Esophagus (tissue), 2 donors: ENCODE measurements at regions not wholly inside any gene's neighbourhood (a gene's known extent, or its start where the extent isn't known, plus 50 kb on each side); places are given as distances from the start of the nearest gene placed in this dataset.

Experiments used
- H3K27ac ChIP-seq, 2 donors: one replicate each; pipeline ENCODE4 v1.5.1; 2013; ENCODE audit warnings: low read depth in 2 of 2, mild to moderate bottlenecking in 2 of 2, inconsistent platforms in 1 of 2, low read length in 1 of 2, moderate library complexity in 1 of 2
- H3K27me3 ChIP-seq, 2 donors: one replicate each; pipeline ENCODE4 v1.6.1; 2013; ENCODE audit warnings: low read length in 2 of 2, control low read depth in 1 of 2, mild to moderate bottlenecking in 1 of 2; ENCODE audit not compliant: insufficient read depth in 2 of 2, control insufficient read depth in 1 of 2
- H3K36me3 ChIP-seq, 2 donors: one replicate each; pipeline ENCODE4 v1.6.1; 2013; ENCODE audit warnings: low read length in 1 of 2; ENCODE audit not compliant: control insufficient read depth in 2 of 2, insufficient read depth in 2 of 2
- H3K4me1 ChIP-seq, 2 donors: one replicate each; pipeline ENCODE4 v1.6.1; 2013; ENCODE audit warnings: low read length in 1 of 2; ENCODE audit not compliant: control insufficient read depth in 2 of 2, insufficient read depth in 2 of 2
- H3K4me3 ChIP-seq, 2 donors: one replicate each; pipeline ENCODE4 v1.5.1; 2013; ENCODE audit warnings: low read length in 2 of 2, mild to moderate bottlenecking in 2 of 2, low read depth in 1 of 2, moderate library complexity in 1 of 2
- H3K9me3 ChIP-seq, 2 donors: one replicate each; pipeline ENCODE4 v1.6.1; 2013; ENCODE audit warnings: mild to moderate bottlenecking in 2 of 2, low read depth in 1 of 2, low read length in 1 of 2, moderate library complexity in 1 of 2; ENCODE audit not compliant: control insufficient read depth in 2 of 2, insufficient read depth in 1 of 2
- WGBS, 2 donors: extraction: QIAGEN DNeasy Blood & Tissue Kit; methylation state at CpG; one replicate each; pipeline ENCODE4 v1.1.7; 2013; 5-methylcytosine and 5-hydroxymethylcytosine counted together
- donor health status: healthy with polysubstance abuse.
- donor health status: Bipolar disorder and iron deficiency.

GRCh38 chr2:196489371-196489770, 150.1 kb upstream of the CCDC150 start:
- WGBS, 2 donors, result 81 to 85% methylated on average over 1 of the region's 1 CpG

GRCh38 chr2:196492946-196493345, 146.6 kb upstream of the CCDC150 start:
- Histone ChIP-seq H3K4me1 (no peaks in the 10 kb centered on the region), H3K9me3 (no peaks in the 10 kb centered on the region), H3K36me3 (no peaks in the 10 kb centered on the region), H3K27ac (no peak overlapping the region), H3K4me3 (no peak overlapping the region), H3K27me3 (no peaks in the 10 kb centered on the region)
- 86 to 93% methylated on average over 3 of the region's 3 CpGs for WGBS, 2 donors

More at GRCh38 chr2:196489371-196489770, 150.1 kb upstream of the CCDC150 start:
- Histone ChIP-seq H3K27ac (no peak overlapping the region), H3K27me3 (no peaks in the 10 kb centered on the region), H3K4me1 (no peaks in the 10 kb centered on the region), H3K4me3 (no peak overlapping the region), H3K9me3 (no peaks in the 10 kb centered on the region), H3K36me3 (no peaks in the 10 kb centered on the region)

- no peak overlapping the region for H3K27ac ChIP-seq
- no peaks in the 10 kb centered on the region for H3K4me1 ChIP-seq
- peaks cover 0 to 3% of the 10 kb centered on the region in 2 donors for H3K9me3 ChIP-seq
- H3K4me3 ChIP-seq, result no peak overlapping the region
- WGBS, 2 donors, result 72 to 80% methylated on average over 3 of the region's 3 CpGs
- no peaks in the 10 kb centered on the region for H3K36me3 ChIP-seq
- no peaks in the 10 kb centered on the region for H3K27me3 ChIP-seq
These were observed 140.6 kb upstream of the CCDC150 start for GRCh38 chr2:196498962-196499361.

GRCh38 chr2:196499686-196500085, 139.8 kb upstream of the CCDC150 start:
- 92% methylated on average over 2 of the region's 2 CpGs for WGBS, 2 donors
- no peak overlapping the region for H3K27ac ChIP-seq
- no peaks in the 10 kb centered on the region for H3K36me3 ChIP-seq
- no peaks in the 10 kb centered on the region for H3K27me3 ChIP-seq
- H3K4me1 ChIP-seq, result no peaks in the 10 kb centered on the region
- no peak overlapping the region for H3K4me3 ChIP-seq
- H3K9me3 ChIP-seq, result peaks cover 0 to 3% of the 10 kb centered on the region in 2 donors

- no peaks in the 10 kb centered on the region for H3K4me1 ChIP-seq
- no peak overlapping the region for H3K4me3 ChIP-seq
- peaks cover 0 to 3% of the 10 kb centered on the region in 2 donors for H3K9me3 ChIP-seq
- no peaks in the 10 kb centered on the region for H3K27me3 ChIP-seq
- H3K27ac ChIP-seq, result no peak overlapping the region
- WGBS, 2 donors, result 88 to 89% methylated on average over 4 of the region's 4 CpGs
- H3K36me3 ChIP-seq, result no peaks in the 10 kb centered on the region
These were observed 138.7 kb upstream of the CCDC150 start for GRCh38 chr2:196500686-196501431.

- H3K27me3 ChIP-seq, result no peaks in the 10 kb centered on the region
- 71 to 75% methylated on average over 2 of the region's 2 CpGs for WGBS, 2 donors
- H3K4me3 ChIP-seq, result no peak overlapping the region
- peaks cover 0 to 3% of the 10 kb centered on the region in 2 donors for H3K9me3 ChIP-seq
- H3K4me1 ChIP-seq, result no peaks in the 10 kb centered on the region
- H3K36me3 ChIP-seq, result no peaks in the 10 kb centered on the region
- no peak overlapping the region for H3K27ac ChIP-seq
These were observed 137.7 kb upstream of the CCDC150 start for GRCh38 chr2:196501836-196502235.

- WGBS, 2 donors, result 88 to 89% methylated on average over 6 of the region's 6 CpGs
- Histone ChIP-seq H3K36me3 (no peaks in the 10 kb centered on the region), H3K4me3 (no peak overlapping the region), H3K9me3 (peaks cover 0 to 3% of the 10 kb centered on the region in 2 donors), H3K27ac (no peak overlapping the region), H3K4me1 (no peaks in the 10 kb centered on the region), H3K27me3 (no peaks in the 10 kb centered on the region)
These were observed 137.1 kb upstream of the CCDC150 start for GRCh38 chr2:196502386-196502785.

- H3K4me1 ChIP-seq, result no peaks in the 10 kb centered on the region
- no peaks in the 10 kb centered on the region for H3K36me3 ChIP-seq
- no peak overlapping the region for H3K27ac ChIP-seq
- H3K9me3 ChIP-seq, result peaks cover 0 to 3% of the 10 kb centered on the region in 2 donors
- no peaks in the 10 kb centered on the region for H3K27me3 ChIP-seq
- WGBS, 2 donors, result 88% methylated on average over 4 of the region's 4 CpGs
- no peak overlapping the region for H3K4me3 ChIP-seq
These were observed 136.1 kb upstream of the CCDC150 start for GRCh38 chr2:196503398-196503797.

- no peaks in the 10 kb centered on the region for H3K9me3 ChIP-seq
- H3K4me3 ChIP-seq, result no peak overlapping the region
- H3K36me3 ChIP-seq, result no peaks in the 10 kb centered on the region
- no peaks in the 10 kb centered on the region for H3K4me1 ChIP-seq
- H3K27ac ChIP-seq, result no peak overlapping the region
- no peaks in the 10 kb centered on the region for H3K27me3 ChIP-seq
These were observed 134.7 kb upstream of the CCDC150 start for GRCh38 chr2:196504788-196505187.

GRCh38 chr2:196510246-196510645, 129.3 kb upstream of the CCDC150 start:
- H3K4me1 ChIP-seq, result peaks cover 4 to 15% of the 10 kb centered on the region in 2 donors
- H3K27ac ChIP-seq, result peak overlapping the region; percentile 38 to 70
- no peaks in the 10 kb centered on the region for H3K27me3 ChIP-seq
- 41 to 50% methylated on average over 1 of the region's 1 CpG for WGBS, 2 donors
- H3K4me3 ChIP-seq, result no peak overlapping the region
- H3K36me3 ChIP-seq, result no peaks in the 10 kb centered on the region
- no peaks in the 10 kb centered on the region for H3K9me3 ChIP-seq
